Small intestine (tissue), 7 donors: ENCODE measurements at regions not wholly inside any gene's neighbourhood (a gene's known extent, or its start where the extent isn't known, plus 50 kb on each side); places are given as distances from the start of the nearest gene placed in this dataset.
A peak's percentile ranks its signal among the peaks of the same experiment; 100 is the strongest.

ENCODE experiments used
- DNase-seq, 2 donors: peaks; one replicate each; pipeline versions ENCODE4 v3.0.0 to v3.0.0-alpha.2; 2013
- FAIRE-seq: peaks from 2 replicates; lab custom pipeline; 2012; peaks lifted over from hg19 to GRCh38; lab: Jason Lieb, UNC
- H3K27ac ChIP-seq, 3 donors: one replicate each; pipeline ENCODE4 v1.5.1; 2013; ENCODE audit warnings: low read length in 2 of 3, mild to moderate bottlenecking in 2 of 3, control low read depth in 1 of 3, inconsistent platforms in 1 of 3, low read depth in 1 of 3, moderate library complexity in 1 of 3
- H3K27me3 ChIP-seq, 3 donors: one replicate each; pipeline ENCODE4 v1.6.1; 2013; ENCODE audit warnings: low read length in 3 of 3, inconsistent platforms in 1 of 3; ENCODE audit not compliant: control insufficient read depth in 3 of 3, insufficient read depth in 3 of 3
- H3K36me3 ChIP-seq, 3 donors: one replicate each; pipeline ENCODE4 v1.6.1; 2013; ENCODE audit warnings: low read length in 3 of 3, inconsistent platforms in 1 of 3, low read depth in 1 of 3, mild to moderate bottlenecking in 1 of 3, moderate library complexity in 1 of 3; ENCODE audit not compliant: control insufficient read depth in 3 of 3, insufficient read depth in 2 of 3
- H3K4me1 ChIP-seq, 3 donors: one replicate each; pipeline ENCODE4 v1.6.1; 2013; ENCODE audit warnings: low read length in 2 of 3, inconsistent platforms in 1 of 3, low read depth in 1 of 3, mild to moderate bottlenecking in 1 of 3, moderate library complexity in 1 of 3; ENCODE audit not compliant: control insufficient read depth in 3 of 3, insufficient read depth in 2 of 3
- H3K4me3 ChIP-seq, 3 donors: one replicate each; pipeline ENCODE4 v1.5.1; 2013; ENCODE audit warnings: low read length in 3 of 3, control low read depth in 1 of 3, inconsistent platforms in 1 of 3, low read depth in 1 of 3, mild to moderate bottlenecking in 1 of 3, moderate library complexity in 1 of 3
- H3K9me3 ChIP-seq, 2 donors: one replicate each; pipeline ENCODE4 v1.6.1; 2013; ENCODE audit warnings: low read depth in 1 of 2, low read length in 1 of 2; ENCODE audit not compliant: control insufficient read depth in 2 of 2, insufficient read depth in 1 of 2
- WGBS, 3 donors: extraction: QIAGEN DNeasy Blood & Tissue Kit; methylation state at CpG; one replicate each; pipeline ENCODE4 v1.1.7; 2013; 5-methylcytosine and 5-hydroxymethylcytosine counted together
- donor health status: healthy with polysubstance abuse.
- donor health status: control.
- donor health status: control.
- donor health status: Bipolar disorder and iron deficiency.
- donor health status: healthy.

- WGBS, 3 donors: 45 to 66% (median 60%) methylated on average over 2 of the region's 2 CpGs
Observed at GRCh38 chrX:143455046-143455445, 62.2 kb downstream of the SPANXN3 start.

GRCh38 chrX:143437439-143437838 is 79.8 kb downstream of the SPANXN3 start:
- DNase-seq (peak; percentile 4 to 12), FAIRE-seq (no peak)
- H3K27ac ChIP-seq: no peak overlapping the region
- H3K36me3 ChIP-seq: no peaks in the 10 kb centered on the region
- no peaks in the 10 kb centered on the region for H3K4me1 ChIP-seq
- 12 to 16% (median 13%) methylated on average over 7 of the region's 7 CpGs for WGBS, 3 donors
- H3K9me3 ChIP-seq: no peaks in the 10 kb centered on the region
- no peaks in the 10 kb centered on the region for H3K27me3 ChIP-seq
- H3K4me3 ChIP-seq: no peak overlapping the region

More at GRCh38 chrX:143455046-143455445, 62.2 kb downstream of the SPANXN3 start:
- FAIRE-seq (no peak), DNase-seq (no peak)
- Histone ChIP-seq H3K9me3 (no peaks in the 10 kb centered on the region), H3K4me3 (no peak overlapping the region), H3K27me3 (no peaks in the 10 kb centered on the region), H3K27ac (no peak overlapping the region), H3K4me1 (no peaks in the 10 kb centered on the region), H3K36me3 (no peaks in the 10 kb centered on the region)

- no peaks in the 10 kb centered on the region for H3K9me3 ChIP-seq
- H3K27ac ChIP-seq: no peak overlapping the region
- 76 to 85% (median 84%) methylated on average over 2 of the region's 2 CpGs for WGBS, 3 donors
- FAIRE-seq (no peak), DNase-seq (no peak)
- H3K27me3 ChIP-seq: no peaks in the 10 kb centered on the region
- no peak overlapping the region for H3K4me3 ChIP-seq
- no peaks in the 10 kb centered on the region for H3K36me3 ChIP-seq
- no peaks in the 10 kb centered on the region for H3K4me1 ChIP-seq
Observed at GRCh38 chrX:143435916-143436315, 81.4 kb downstream of the SPANXN3 start.

GRCh38 chrX:143429811-143430210 is 87.5 kb downstream of the SPANXN3 start:
- FAIRE-seq: no peak
- Histone ChIP-seq H3K9me3 (no peaks in the 10 kb centered on the region), H3K27ac (no peak overlapping the region), H3K36me3 (no peaks in the 10 kb centered on the region), H3K27me3 (no peaks in the 10 kb centered on the region), H3K4me3 (no peak overlapping the region), H3K4me1 (no peaks in the 10 kb centered on the region)
- WGBS, 3 donors: 26 to 54% (median 46%) methylated on average over 4 of the region's 4 CpGs
- DNase-seq: no peak

GRCh38 chrX:143429131-143429530 is 88.1 kb downstream of the SPANXN3 start:
- no peak overlapping the region for H3K27ac ChIP-seq
- 83 to 96% (median 84%) methylated on average over 5 of the region's 5 CpGs for WGBS, 3 donors
- FAIRE-seq: no peak

GRCh38 chrX:143401160-143401559 is 116.1 kb downstream of the SPANXN3 start:
- WGBS, 3 donors: 70 to 85% (median 71%) methylated on average over 6 of the region's 6 CpGs
- Histone ChIP-seq H3K4me3 (no peak overlapping the region), H3K36me3 (no peaks in the 10 kb centered on the region), H3K27me3 (no peaks in the 10 kb centered on the region), H3K27ac (no peak overlapping the region), H3K9me3 (no peaks in the 10 kb centered on the region), H3K4me1 (no peaks in the 10 kb centered on the region)
- no peak for FAIRE-seq
- DNase-seq: no peak

More at GRCh38 chrX:143429131-143429530, 88.1 kb downstream of the SPANXN3 start:
- no peak overlapping the region for H3K4me3 ChIP-seq
- no peaks in the 10 kb centered on the region for H3K9me3 ChIP-seq
- DNase-seq: no peak
- H3K27me3 ChIP-seq: no peaks in the 10 kb centered on the region
- H3K36me3 ChIP-seq: no peaks in the 10 kb centered on the region
- H3K4me1 ChIP-seq: no peaks in the 10 kb centered on the region

GRCh38 chrX:143378851-143379250 is 138.4 kb downstream of the SPANXN3 start:
- Histone ChIP-seq H3K27ac (no peak overlapping the region), H3K27me3 (no peaks in the 10 kb centered on the region), H3K9me3 (no peaks in the 10 kb centered on the region), H3K36me3 (no peaks in the 10 kb centered on the region), H3K4me1 (no peaks in the 10 kb centered on the region), H3K4me3 (no peak overlapping the region)
- FAIRE-seq (no peak), DNase-seq (no peak)
- WGBS, 3 donors: 52 to 62% (median 58%) methylated on average over 2 of the region's 2 CpGs

- no peaks in the 10 kb centered on the region for H3K9me3 ChIP-seq
- DNase-seq (no peak), FAIRE-seq (no peak)
- no peaks in the 10 kb centered on the region for H3K36me3 ChIP-seq
- H3K4me1 ChIP-seq: no peaks in the 10 kb centered on the region
- H3K27ac ChIP-seq: no peak overlapping the region
- 38 to 55% (median 44%) methylated on average over 3 of the region's 3 CpGs for WGBS, 3 donors
- no peaks in the 10 kb centered on the region for H3K27me3 ChIP-seq
- no peak overlapping the region for H3K4me3 ChIP-seq
Observed at GRCh38 chrX:143363419-143363818, 153.9 kb downstream of the SPANXN3 start.

GRCh38 chrX:143340190-143340589 is 177.1 kb downstream of the SPANXN3 start:
- DNase-seq (no peak), FAIRE-seq (no peak)
- 69 to 89% (median 88%) methylated on average over 1 of the region's 1 CpG for WGBS, 3 donors
- H3K4me3 ChIP-seq: no peak overlapping the region
- no peaks in the 10 kb centered on the region for H3K27me3 ChIP-seq
- H3K9me3 ChIP-seq: no peaks in the 10 kb centered on the region
- H3K27ac ChIP-seq: no peak overlapping the region
- no peaks in the 10 kb centered on the region for H3K36me3 ChIP-seq
- no peaks in the 10 kb centered on the region for H3K4me1 ChIP-seq
